DOHH2 (cell line): ENCODE measurements at regions not wholly inside any gene's neighbourhood (a gene's known extent, or its start where the extent isn't known, plus 50 kb on each side); places are given as distances from the start of the nearest gene placed in this dataset.
"Not testable (repeated sequence)": the region's sequence is repeated elsewhere in the genome, so short reads cannot be mapped to it uniquely, and the experiment has no call there.

Experiments
- CTCF ChIP-seq: fragments of 200-600 bp; sonication (generic); IDR thresholded peaks from one replicate; pipeline ENCODE4 v1.5.1; 2014; ENCODE audit warnings: antibody characterized with exemption, mild to moderate bottlenecking, low read depth, low read length; ENCODE audit not compliant: poor library complexity, severe bottlenecking
- EZH2phosphoT487 ChIP-seq: fragments of 200-600 bp; sonication (generic); IDR thresholded peaks from 2 replicates; pipeline ENCODE4 v1.6.1; 2017; ENCODE audit warnings: borderline replicate concordance, mild to moderate bottlenecking, antibody characterized with exemption, low read length, moderate library complexity, mixed read lengths

- not testable (repeated sequence) for TF ChIP-seq CTCF, EZH2phosphoT487
Observed at GRCh38 chr15:85262461-85263055, 117.8 kb upstream of the AKAP13 start.
